ENCODE measurements at regions not wholly inside any gene's neighbourhood (a gene's known extent, or its start where the extent isn't known, plus 50 kb on each side); places are given as distances from the start of the nearest gene placed in this dataset.

- TF ChIP-seq POLR2A (IDR thresholded peaks at IDR 0.05; ENCODE audit: low read depth, low read length) (no peak), POLR2AphosphoS5 (IDR thresholded peaks at IDR 0.05; ENCODE audit: low read depth, low read length) (no peak)
Measured at GRCh38 chr12:92546635-92547348, 156.0 kb upstream of the PLEKHG7 start.
